Liver (tissue), 6 donors: ENCODE measurements at regions not wholly inside any gene's neighbourhood (a gene's known extent, or its start where the extent isn't known, plus 50 kb on each side); places are given as distances from the start of the nearest gene placed in this dataset.

Experiments used
- DNase-seq: peaks from one replicate; pipeline ENCODE4 v3.0.0-alpha.2; 2017; ENCODE audit warnings: low spot score
- H3K27ac ChIP-seq, 2 donors: one replicate each; pipeline ENCODE4 v1.7.0; 2013; ENCODE audit warnings: inconsistent platforms in 2 of 2, low read length in 2 of 2, control low read depth in 1 of 2, low read depth in 1 of 2, mild to moderate bottlenecking in 1 of 2
- H3K27me3 ChIP-seq, 4 donors: one replicate each; pipeline versions ENCODE4 v1.6.1 to v1.7.0; 2013; ENCODE audit warnings: low read length in 3 of 4, inconsistent platforms in 1 of 4, mild to moderate bottlenecking in 1 of 4, moderate library complexity in 1 of 4; ENCODE audit not compliant: control insufficient read depth in 4 of 4, insufficient read depth in 4 of 4
- H3K36me3 ChIP-seq, 4 donors: one replicate each; pipeline versions ENCODE4 v1.6.1 to v1.7.0; 2013; ENCODE audit warnings: low read length in 3 of 4, mild to moderate bottlenecking in 3 of 4, low read depth in 1 of 4, moderate library complexity in 1 of 4; ENCODE audit not compliant: control insufficient read depth in 4 of 4, insufficient read depth in 3 of 4
- H3K4me1 ChIP-seq, 4 donors: one replicate each; pipeline versions ENCODE4 v1.6.1 to v1.7.0; 2013; ENCODE audit warnings: low read length in 3 of 4, mild to moderate bottlenecking in 3 of 4, moderate library complexity in 1 of 4; ENCODE audit not compliant: control insufficient read depth in 4 of 4, insufficient read depth in 4 of 4
- H3K4me3 ChIP-seq, 3 donors: one replicate each; pipeline versions ENCODE4 v1.6.1 to v1.7.0; 2013; ENCODE audit warnings: low read length in 3 of 3, control low read depth in 1 of 3, low read depth in 1 of 3, mild to moderate bottlenecking in 1 of 3
- H3K9ac ChIP-seq, 2 donors: one replicate each; pipeline ENCODE4 v1.7.0; 2013; ENCODE audit warnings: low read length in 2 of 2, mild to moderate bottlenecking in 2 of 2, moderate library complexity in 2 of 2, control low read depth in 1 of 2, low read depth in 1 of 2
- H3K9me3 ChIP-seq, 4 donors: one replicate each; pipeline versions ENCODE4 v1.6.1 to v1.7.0; 2013; ENCODE audit warnings: low read length in 3 of 4; ENCODE audit not compliant: control insufficient read depth in 4 of 4
- ATF3 ChIP-seq: IDR thresholded peaks from 2 replicates; pipeline ENCODE4 v1.6.1; 2016; ENCODE audit warnings: antibody characterized with exemption
- EGR1 ChIP-seq, 2 donors: IDR thresholded peaks; 2 replicates each; pipeline ENCODE4 v1.6.1; 2016 to 2018; ENCODE audit warnings: antibody characterized with exemption in 2 of 2, low read depth in 2 of 2
- FOXA1 ChIP-seq: IDR thresholded peaks from 2 replicates; pipeline ENCODE4 v1.6.1; 2016; ENCODE audit warnings: antibody characterized with exemption
- GABPA ChIP-seq, 2 donors: IDR thresholded peaks in 1 of 2; conservative IDR thresholded peaks in 1 of 2; 2 replicates each; pipeline ENCODE4 v1.6.1; 2016; ENCODE audit warnings: antibody characterized with exemption in 2 of 2, mild to moderate bottlenecking in 1 of 2, moderate library complexity in 1 of 2
- HNF4A ChIP-seq, 2 donors: conservative IDR thresholded peaks; 2 replicates each; pipeline ENCODE4 v1.6.1; 2016; ENCODE audit warnings: antibody characterized with exemption in 2 of 2, mild to moderate bottlenecking in 2 of 2
- JUND ChIP-seq, 2 donors: IDR thresholded peaks; 2 replicates each; pipeline ENCODE4 v1.6.1; 2016; ENCODE audit warnings: antibody characterized with exemption in 2 of 2
- MAX ChIP-seq: IDR thresholded peaks from 2 replicates; pipeline ENCODE4 v1.6.1; 2016; ENCODE audit warnings: antibody characterized with exemption
- REST ChIP-seq: IDR thresholded peaks from 2 replicates; pipeline ENCODE4 v1.6.1; 2016; ENCODE audit warnings: antibody characterized with exemption, mild to moderate bottlenecking
- SP1 ChIP-seq: IDR thresholded peaks from 2 replicates; pipeline ENCODE4 v1.6.1; 2018; ENCODE audit warnings: antibody characterized with exemption, mild to moderate bottlenecking
- TAF1 ChIP-seq: conservative IDR thresholded peaks from 2 replicates; pipeline ENCODE4 v1.6.1; 2016; ENCODE audit warnings: antibody characterized with exemption, mild to moderate bottlenecking
- TF ChIP-seq, protein P1 (sequence below): IDR thresholded peaks from 2 replicates; pipeline ENCODE4 v1.6.1; 2016; ENCODE audit warnings: antibody characterized with exemption
- donor health status: healthy.
- donor health status: healthy.
- donor health status: healthy.

GRCh38 chr1:172874950-172875349, 175.8 kb downstream of the TNFSF18 start (continued):
- TF ChIP-seq GABPA (IDR thresholded peaks at IDR 0.05 in 1 of 2, conservative IDR thresholded peaks at IDR 0.05 in 1 of 2) (no peak), EGR1 (IDR thresholded peaks at IDR 0.05; ENCODE audit: low read depth in 2 of 2) (no peak)

DNA sequence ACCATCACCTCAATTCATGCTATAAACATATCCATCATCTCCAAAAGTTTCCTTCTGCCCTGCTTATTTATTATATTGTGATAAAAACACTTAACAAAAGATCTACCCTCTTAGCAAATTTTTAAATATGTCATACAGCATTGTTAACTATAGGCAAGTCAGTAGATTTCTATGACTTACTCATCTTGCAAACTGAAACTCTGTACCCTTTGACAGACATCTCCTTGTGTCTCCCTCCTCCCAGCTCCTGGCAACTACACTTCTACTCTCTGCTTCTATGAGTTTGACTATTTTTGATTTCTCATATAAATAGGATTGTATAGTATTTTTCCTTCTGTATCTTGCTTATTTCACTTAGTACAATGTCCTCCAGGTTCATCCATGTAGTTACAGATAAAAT, 174.8 kb downstream of the TNFSF18 start:
- H3K27ac ChIP-seq = no peak overlapping the region
- H3K9me3 ChIP-seq = no peaks in the 10 kb centered on the region
- TF ChIP-seq JUND (IDR thresholded peaks at IDR 0.05) (no peak), TAF1 (no peak), FOXA1 (no peak), SP1 (no peak), HNF4A (conservative IDR thresholded peaks at IDR 0.05) (no peak), MAX (no peak), ATF3 (no peak), REST (no peak)
- H3K4me1 ChIP-seq = no peaks in the 10 kb centered on the region
- H3K9ac ChIP-seq = no peak overlapping the region
- H3K4me3 ChIP-seq = no peak overlapping the region
- no peak for DNase-seq
- H3K27me3 ChIP-seq = no peaks in the 10 kb centered on the region
- no peaks in the 10 kb centered on the region for H3K36me3 ChIP-seq

- no peak for DNase-seq
- TF ChIP-seq, protein P1, sequence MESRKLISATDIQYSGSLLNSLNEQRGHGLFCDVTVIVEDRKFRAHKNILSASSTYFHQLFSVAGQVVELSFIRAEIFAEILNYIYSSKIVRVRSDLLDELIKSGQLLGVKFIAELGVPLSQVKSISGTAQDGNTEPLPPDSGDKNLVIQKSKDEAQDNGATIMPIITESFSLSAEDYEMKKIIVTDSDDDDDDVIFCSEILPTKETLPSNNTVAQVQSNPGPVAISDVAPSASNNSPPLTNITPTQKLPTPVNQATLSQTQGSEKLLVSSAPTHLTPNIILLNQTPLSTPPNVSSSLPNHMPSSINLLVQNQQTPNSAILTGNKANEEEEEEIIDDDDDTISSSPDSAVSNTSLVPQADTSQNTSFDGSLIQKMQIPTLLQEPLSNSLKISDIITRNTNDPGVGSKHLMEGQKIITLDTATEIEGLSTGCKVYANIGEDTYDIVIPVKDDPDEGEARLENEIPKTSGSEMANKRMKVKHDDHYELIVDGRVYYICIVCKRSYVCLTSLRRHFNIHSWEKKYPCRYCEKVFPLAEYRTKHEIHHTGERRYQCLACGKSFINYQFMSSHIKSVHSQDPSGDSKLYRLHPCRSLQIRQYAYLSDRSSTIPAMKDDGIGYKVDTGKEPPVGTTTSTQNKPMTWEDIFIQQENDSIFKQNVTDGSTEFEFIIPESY = no peak
- no peaks in the 10 kb centered on the region for H3K36me3 ChIP-seq
- H3K27ac ChIP-seq = no peak overlapping the region
- H3K9ac ChIP-seq = no peak overlapping the region
- H3K4me1 ChIP-seq = no peaks in the 10 kb centered on the region
- H3K9me3 ChIP-seq = no peaks in the 10 kb centered on the region
- H3K4me3 ChIP-seq = no peak overlapping the region
- H3K27me3 ChIP-seq = no peaks in the 10 kb centered on the region
Observed at GRCh38 chr1:172882385-172882784, 168.4 kb downstream of the TNFSF18 start.
